ENCODE measurements at regions not wholly inside any gene's neighbourhood (a gene's known extent, or its start where the extent isn't known, plus 50 kb on each side); places are given as distances from the start of the nearest gene placed in this dataset.

GRCh38 chr20:50283370-50283769 lies 92.7 kb downstream of the CEBPB start:
- TF ChIP-seq CTCF (conservative IDR thresholded peaks at IDR 0.05; ENCODE audit: low read length) (no peak), EZH2phosphoT487 (IDR thresholded peaks at IDR 0.05; ENCODE audit: borderline replicate concordance) (no peak)

Measured in Loucy (cell line).